HG02973 (cell line): ENCODE measurements at regions not wholly inside any gene's neighbourhood (a gene's known extent, or its start where the extent isn't known, plus 50 kb on each side); places are given as distances from the start of the nearest gene placed in this dataset.
"Not testable (repeated sequence)": the region's sequence is repeated elsewhere in the genome, so short reads cannot be mapped to it uniquely, and the experiment has no call there.

Source experiments
- ATAC-seq: cut with Tn5 transposase; IDR thresholded peaks from one replicate; pipeline ENCODE4 v1.9.1; 2021; ENCODE audit warnings: moderate library complexity; ENCODE audit not compliant: unreplicated experiment

- ATAC-seq: not testable (repeated sequence)
Observed at GRCh38 chr11:116667318-116667717, 105.5 kb downstream of the BUD13 start.

DNA sequence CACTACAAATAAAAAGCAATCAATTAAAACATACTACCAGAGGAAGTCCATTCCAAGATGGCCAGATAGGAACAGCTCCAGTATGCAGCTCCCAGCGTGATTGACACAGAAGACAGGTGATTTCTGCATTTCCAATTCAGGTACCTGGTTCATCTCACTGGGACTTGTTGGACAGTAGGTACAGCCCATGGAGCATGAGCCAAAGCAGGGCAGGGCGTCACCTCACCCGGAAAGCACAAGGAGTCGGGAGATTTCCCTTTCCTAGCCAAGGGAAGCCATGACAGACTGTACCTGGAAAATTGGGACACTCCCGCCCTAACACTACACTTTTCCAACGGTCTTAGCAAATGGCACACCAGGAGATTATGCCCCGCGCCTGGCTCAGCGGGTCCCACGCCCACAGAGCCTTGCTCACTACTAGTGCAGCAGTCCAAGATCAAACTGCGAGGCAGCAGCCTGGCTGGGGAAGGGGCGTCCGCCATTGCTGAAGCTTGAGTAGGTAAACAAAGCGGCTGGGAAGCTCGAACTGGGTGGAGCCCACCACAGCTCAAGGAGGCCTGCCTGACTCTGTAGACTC lies 106.0 kb downstream of the BUD13 start:
- not testable (repeated sequence) for ATAC-seq

DNA sequence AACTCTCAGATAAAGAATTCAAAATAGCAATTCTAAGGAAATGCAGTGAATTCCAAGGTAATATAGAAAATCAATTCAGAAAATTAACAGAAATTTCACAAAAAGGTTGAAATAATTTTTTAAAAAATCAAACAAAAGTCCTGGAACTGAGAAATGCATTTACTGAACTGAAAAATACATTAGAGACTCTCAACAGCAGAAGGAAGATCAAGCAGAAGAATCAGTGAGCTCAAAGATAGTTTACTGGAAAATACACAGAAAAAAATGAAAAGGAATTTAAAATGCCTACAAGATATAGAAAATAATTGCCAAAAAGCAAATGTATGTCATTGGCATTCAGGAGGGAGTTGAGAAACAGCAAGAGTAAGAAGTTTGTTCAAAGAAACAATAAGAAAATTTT lies 107.3 kb downstream of the BUD13 start:
- no peak for ATAC-seq

DNA sequence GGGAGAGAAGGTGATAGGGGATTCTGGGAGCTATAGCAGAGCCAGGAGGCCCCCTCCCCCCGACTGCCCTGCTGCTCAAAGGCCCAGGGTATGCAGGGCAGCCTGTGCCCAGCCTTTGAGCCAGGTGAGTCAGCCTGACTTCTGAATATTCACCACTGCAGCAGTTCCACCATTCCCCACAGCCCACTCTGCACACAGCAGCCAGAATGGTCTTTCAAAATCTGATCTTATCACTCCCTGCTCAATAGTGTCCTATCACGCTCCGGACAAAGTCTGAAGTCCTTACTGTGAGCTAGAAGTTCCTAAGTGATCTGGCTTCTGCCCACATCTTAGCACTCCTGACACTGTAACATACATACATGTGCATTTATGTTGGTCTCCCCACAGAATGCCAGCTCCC lies 111.7 kb downstream of the BUD13 start:
- no peak for ATAC-seq

- no peak for ATAC-seq
Observed at GRCh38 chr11:116660011-116660410, 112.8 kb downstream of the BUD13 start.

- no peak for ATAC-seq
Observed at GRCh38 chr11:116658876-116659535, 113.8 kb downstream of the BUD13 start.

- no peak for ATAC-seq
Observed at GRCh38 chr11:116657842-116658825, 114.7 kb downstream of the BUD13 start.

DNA sequence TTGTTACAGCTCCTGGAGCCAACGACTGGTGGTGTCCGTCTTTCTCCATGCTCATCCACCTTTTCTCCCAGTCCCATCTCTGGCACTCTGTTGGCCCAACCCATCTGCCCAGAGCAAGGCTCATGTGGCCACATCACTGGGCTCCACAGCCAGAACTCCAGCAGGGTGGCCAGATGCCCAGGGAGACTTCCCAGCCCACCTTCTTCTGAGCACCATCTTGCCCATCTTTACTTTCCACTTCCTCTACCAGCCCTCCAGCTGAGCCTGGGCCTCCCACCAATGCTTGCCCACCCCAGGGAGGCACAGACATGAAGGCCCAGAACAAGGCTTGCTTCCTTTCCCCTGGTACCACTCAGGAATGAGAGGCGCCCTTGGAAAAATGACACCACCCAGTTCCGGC lies 116.8 kb downstream of the BUD13 start:
- no peak for ATAC-seq

DNA sequence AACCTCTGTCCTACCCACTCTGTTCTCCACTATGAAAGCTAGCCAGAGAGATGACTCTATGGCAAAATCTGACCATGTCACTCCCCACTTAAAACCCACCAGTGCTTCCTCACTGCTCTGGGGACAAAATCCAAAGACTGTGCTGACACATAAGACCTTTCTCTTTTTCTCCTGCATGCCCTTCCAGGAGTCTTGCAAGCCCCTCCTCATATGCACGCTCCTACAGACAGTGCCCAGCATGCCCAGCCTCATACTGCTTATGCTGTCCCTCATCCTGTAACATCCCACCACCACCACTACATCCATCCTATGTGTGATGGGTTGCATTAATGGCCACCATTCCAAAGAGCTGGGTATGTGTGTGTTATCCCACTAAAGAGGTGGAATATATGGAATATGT lies 118.3 kb downstream of the BUD13 start:
- ATAC-seq: no peak

DNA sequence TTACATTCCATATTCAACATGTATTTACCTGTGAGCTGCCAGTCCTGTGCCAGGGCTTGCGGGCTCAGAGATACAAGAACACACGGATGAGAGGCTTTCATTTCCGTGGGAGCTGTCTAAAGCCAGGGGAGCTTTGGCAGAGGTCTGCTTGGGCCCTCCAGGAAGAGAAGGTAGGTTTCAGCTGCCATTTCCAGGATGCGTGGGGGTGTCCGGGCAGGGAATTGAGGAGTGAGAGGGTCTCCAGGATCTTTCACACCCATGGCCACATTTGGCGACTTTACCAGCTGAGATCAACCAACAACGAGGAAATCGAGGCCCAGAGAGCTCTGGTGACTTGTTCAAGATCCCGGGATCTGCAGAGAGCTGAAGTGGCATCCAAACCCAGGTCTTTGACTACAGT lies 119.6 kb downstream of the BUD13 start:
- ATAC-seq: no peak

DNA sequence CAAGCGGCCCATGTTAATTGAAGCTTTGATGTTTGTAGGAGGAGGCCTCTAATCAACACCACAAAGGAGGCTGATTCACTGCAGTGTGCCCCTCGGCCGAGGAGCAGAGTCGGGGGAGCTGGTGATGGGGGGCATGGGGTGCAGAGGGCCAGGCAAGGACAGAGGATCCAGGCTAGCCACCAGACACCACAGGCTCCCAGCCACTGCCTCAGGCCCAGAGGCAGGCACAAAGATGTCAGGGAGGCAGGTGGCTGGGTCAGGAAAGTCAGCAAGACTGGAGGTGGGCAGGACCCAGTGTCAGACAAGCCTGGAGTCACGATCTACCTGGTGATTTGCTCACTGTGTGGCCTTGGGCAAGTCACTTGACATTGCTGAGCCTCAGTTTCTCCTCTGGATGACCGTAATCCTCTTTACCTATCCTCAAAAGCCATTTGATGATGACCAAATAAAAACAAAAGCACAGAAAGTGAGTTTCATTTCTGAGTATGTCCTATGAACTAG lies 121.0 kb downstream of the BUD13 start:
- ATAC-seq: no peak

GRCh38 chr11:116651098-116651736 lies 121.6 kb downstream of the BUD13 start:
- ATAC-seq: no peak

DNA sequence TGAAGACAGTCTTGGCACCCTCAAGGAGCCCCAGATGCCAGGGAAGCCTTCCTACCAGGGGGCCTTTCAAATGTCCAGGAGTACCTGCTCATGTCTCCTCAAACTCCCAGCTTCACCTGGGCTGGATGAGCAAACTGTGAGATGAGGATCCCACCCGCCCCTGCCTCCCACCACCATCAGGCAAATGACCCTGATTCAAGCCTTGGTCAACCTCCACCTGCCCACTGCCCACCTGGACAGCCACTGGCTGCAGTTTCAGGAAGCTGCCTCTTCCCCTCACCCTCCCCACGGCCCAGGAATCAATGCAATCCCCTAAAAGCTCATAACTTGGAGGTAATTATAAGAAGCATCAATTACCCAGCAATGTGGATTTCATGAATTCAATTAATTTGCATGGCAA lies 122.7 kb downstream of the BUD13 start:
- ATAC-seq: no peak

DNA sequence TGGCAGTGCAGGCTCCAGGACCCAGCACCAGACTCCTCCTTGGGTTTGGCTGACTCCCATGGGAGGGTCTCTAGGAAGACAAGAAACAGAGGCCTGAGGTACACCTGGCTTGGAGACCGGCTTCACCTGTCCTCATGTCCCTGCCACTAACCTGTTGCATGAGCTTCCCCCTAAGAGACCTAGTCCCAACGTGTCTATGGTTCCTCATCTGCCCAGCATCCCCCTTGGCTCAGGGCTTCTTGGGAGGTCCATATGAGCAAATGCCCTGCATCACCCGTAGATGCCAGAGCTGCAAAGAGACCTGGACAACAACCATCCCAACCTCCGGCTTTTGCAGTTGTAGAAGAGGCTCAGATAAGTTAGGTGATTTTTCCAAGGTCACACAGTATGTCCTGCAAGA lies 123.5 kb downstream of the BUD13 start:
- no peak for ATAC-seq

DNA sequence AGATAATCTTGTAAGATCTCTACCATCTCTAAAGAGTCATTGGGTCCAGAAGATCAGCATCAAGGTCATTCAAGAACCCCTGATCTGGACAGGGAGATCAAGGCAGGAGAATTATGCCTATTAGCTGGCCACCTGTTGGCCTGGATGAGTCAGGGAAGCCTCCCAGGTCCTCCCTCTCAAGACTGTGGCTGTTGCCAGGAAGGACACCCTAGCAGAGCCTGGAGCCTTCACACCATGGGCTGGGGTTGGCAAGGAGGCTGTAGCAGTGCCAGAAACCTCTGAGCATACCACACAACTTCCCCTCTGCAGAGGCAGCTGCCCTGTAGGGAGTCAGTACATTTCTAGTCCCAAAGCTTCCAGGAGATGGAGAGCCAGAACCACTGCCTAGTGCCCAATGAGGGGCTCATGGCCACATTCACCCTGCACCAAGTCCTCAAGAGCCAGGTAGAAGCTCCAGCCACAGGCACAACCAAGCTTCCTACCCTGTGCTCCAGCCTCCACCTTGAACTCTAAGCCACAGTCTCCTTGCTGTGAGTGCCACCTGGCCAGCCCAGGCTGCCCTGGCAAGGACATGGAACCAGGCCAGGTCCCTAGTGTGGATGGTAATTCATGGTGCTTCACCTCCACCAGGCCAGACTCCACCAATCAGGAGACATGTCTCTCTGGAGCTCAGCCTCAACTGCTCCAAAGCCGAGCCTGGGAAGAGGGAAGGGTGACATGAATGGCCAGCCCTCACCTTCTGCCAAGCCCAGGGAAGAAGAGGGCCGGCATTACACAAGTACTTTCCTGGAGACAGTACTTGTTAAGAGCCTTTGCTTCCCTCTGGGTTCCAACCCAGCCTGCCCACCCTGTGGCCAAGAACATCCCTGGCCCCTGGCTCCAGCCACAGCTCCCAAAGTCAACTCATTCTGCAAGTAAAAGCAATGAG lies 124.3 kb downstream of the BUD13 start:
- no peak for ATAC-seq

- ATAC-seq: no peak
Observed at GRCh38 chr11:116647305-116648080, 125.3 kb downstream of the BUD13 start.

DNA sequence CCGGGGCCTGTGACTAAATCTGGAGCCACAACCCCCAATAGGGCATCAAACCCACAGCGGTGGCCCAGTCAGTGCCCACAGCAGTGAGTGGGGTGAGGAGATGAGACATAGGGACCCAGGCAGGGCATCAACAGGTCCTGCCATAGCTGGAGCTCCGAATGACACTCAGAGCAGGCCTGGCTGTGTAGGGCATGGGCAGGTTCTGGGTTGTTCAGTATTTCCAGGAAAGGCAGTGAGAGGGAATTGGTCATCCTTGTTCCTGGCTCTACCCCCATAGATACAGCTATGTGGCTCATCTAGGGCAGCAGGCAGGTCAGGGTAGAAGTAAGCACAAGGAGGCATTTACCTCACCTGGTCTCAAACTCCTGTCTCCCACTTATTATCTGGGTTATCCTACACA lies 126.6 kb downstream of the BUD13 start:
- ATAC-seq: no peak

GRCh38 chr11:116644941-116645305 lies 127.9 kb downstream of the BUD13 start:
- ATAC-seq: no peak

DNA sequence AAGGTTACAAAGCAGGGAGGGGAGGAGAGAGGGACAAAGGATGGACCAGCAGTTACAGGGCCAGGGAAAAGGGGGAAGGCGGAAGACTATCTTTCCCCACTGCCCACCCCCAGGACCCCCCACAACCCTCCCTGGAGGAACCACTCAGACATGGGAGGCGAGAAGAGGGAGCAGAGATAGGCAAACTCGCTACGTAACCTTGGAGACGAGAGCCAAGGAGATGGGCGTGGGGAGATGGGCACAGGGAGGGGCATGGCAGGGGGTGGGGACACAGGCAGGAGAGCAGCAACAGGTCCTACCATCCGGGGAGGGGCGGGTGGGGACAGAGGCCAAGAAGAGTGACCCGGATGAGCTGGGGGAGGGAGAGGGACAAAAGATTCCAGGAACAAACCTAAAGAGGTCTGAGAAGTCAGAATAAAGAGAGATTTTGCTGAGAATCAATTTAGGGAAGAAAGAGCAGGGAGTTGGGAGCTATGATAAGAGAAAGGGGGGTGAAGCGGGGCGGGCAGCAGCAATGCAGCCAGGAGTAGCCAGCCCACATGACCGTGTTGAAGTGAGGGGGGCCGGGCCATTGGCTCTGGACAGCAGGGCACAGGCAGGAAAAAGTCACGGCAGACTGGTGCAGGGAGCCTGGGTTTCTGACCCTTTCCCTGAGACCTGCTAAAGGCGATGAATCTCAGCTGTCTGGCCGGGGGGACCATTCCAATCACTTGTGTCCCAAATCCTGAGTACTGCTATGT lies 128.4 kb downstream of the BUD13 start:
- ATAC-seq: no peak
